GM19438 (cell line): ENCODE measurements at regions not wholly inside any gene's neighbourhood (a gene's known extent, or its start where the extent isn't known, plus 50 kb on each side); places are given as distances from the start of the nearest gene placed in this dataset.
"Not testable (repeated sequence)": the region's sequence is repeated elsewhere in the genome, so short reads cannot be mapped to it uniquely, and the experiment has no call there.

Source experiments
- ATAC-seq: cut with Tn5 transposase; IDR thresholded peaks from one replicate; pipeline ENCODE4 v1.9.1; 2021; ENCODE audit warnings: low read depth; ENCODE audit not compliant: unreplicated experiment

DNA sequence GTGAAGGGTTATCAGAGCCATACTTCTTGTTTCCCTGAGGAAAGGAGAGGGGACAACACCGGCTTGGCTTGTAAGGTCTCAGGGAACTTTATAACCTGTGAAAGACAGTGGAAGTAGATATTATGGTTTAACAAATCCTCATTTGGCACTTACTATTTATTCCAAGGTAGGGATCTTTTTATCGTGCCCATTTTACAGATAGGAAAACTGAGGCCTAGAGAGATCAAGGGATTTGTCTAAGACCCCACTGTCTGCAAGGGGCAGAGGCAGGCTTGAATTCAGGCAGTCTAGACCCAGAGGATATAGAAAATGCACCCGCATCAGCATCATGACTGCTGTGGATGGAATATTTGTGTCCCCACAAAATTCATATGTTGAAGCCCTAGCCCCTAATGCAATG is 118.4 kb upstream of the CST7 start:
- no peak for ATAC-seq

DNA sequence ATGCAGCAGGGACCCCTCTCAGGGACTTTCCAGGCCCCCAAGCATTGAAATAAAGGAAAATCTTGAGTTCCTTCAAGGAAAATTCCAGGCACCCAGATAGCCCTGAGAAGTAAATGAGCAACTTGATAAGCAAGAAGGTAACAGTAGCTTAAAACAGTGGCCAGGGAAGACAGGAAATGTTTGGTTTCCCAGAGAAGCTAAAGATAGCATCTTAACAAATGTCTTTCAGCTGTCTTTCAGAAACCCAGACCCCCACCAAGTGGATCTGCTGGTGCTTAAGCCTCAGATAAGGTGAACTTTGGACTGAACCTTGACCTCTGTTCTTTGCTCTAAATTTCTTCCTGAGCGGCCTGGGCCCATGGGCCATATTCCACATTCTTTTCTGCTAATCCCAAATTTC is 117.8 kb upstream of the CST7 start:
- ATAC-seq = no peak

GRCh38 chr20:24832518-24832917 is 116.6 kb upstream of the CST7 start:
- ATAC-seq = no peak

- ATAC-seq = no peak
Measured at GRCh38 chr20:24833592-24833991, 115.5 kb upstream of the CST7 start.

DNA sequence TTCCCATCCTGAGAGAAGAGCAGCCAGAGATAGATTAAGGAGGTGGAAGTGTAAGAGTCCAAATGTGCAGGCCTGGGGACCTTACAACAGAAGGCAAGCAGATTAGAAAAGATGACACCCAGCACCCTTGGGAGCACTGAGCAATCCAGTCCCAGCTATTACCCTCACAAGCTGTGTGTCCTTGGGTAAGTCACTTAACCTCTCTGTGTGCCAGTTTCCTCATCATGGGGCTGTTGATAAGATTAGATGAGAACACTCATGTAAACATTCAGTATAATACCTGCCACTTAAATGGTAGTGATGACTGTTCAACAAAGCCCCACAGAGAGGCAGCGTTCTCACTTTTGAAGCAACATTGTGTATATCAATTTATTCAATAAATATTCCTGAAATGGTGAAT is 114.8 kb upstream of the CST7 start:
- no peak for ATAC-seq

DNA sequence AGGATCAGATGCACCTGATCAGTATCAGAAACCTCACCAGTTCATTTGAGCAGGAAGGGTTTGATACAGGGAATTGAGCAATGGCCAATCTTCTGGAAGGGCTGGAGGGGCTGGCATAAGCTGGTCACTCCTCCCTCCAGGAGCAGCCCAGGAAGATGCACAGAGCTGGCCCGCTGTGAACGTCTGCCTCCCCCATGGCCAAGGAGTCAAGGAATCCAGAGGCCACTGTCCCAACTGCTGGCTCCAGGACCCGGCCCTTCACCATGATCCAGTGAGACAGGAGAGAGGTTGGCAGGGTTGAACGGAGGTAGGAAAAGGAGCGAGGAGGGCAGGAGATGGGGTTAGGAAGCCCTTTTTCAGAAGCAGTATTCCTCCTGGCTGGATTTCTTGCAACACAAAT is 113.9 kb upstream of the CST7 start:
- ATAC-seq = no peak

- no peak for ATAC-seq
Measured at GRCh38 chr20:24836041-24836533, 113.0 kb upstream of the CST7 start.

GRCh38 chr20:24836661-24837299 is 112.3 kb upstream of the CST7 start:
- no peak for ATAC-seq

- no peak for ATAC-seq
Measured at GRCh38 chr20:24837781-24838450, 111.2 kb upstream of the CST7 start.

DNA sequence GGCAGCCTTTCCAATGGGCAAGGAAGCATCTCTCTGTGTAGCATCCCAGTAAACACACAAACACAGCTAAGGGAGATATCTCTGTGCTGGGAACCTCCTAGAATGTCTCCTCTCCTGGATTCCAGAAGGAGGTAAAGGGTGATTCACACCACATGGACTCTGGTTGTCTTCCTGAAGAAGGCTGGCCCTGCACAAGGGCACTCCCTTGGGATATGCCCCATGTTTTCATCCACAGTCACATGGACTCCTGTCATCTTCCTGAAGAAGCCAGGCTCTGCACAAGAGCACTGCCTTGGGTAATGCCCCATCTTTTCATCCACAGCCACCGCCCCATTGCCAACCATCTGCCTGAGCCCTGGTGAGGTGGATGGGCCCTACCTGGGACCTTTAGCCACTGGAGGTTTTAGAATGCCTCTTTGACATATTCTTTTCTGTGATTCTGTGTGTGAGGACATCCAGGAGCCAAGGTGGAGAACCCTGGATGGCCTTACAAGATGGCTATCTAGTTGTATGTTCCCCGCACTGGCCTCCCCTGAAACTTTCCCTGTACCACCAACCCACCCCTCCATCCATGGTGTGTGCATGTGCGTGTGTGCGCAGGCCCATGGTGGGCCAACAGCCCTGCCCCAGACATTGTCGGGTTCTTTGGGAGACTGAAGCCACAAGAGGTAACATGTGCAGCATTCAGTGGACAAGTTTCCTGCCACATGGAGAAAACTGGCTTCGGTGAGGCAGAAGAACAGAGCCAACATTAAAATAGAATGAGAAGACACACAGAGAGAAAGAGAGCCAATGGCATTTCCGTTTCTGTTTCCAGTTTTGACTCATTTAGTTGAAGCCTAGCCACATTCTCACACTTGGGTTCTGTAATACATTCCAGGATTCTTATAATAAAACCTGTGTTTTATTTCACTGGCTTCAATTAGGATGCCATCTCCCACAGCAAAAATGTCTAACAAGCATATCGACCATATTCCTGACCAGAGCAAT is 110.2 kb upstream of the CST7 start:
- ATAC-seq = no peak

- ATAC-seq = peak; percentile 41
Measured at GRCh38 chr20:24840121-24840713, 108.9 kb upstream of the CST7 start.

DNA sequence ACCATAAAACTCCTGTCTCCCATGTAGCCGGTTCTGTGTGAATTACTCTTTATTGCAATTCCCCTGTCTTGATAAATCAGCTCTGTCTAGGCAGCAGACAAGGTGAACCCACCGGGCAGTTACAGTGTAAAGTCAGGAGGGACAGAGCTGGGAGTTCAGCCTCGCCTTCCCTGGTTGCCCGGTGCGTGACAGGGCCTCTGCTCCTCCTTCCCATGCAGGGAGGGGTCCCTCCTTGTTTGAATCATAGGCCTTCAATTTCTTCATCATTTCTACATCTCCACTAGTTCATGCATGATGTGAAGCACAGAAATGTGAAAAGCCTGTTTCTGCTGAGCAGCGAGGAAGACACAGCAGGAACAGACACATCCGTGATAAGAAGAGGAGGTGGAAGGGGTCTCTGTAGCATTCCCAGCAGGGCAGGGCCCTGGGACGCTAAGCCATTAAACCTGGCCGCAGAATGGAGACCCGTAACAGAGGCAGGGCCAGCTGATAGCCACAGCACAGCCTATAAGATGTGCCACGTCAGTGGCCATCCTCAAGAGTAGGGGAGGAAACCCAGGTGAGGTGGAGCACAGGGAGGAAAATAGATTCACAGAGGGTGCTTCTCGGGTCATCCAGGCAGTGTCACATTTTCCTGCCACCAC is 106.7 kb upstream of the CST7 start:
- ATAC-seq = no peak

DNA sequence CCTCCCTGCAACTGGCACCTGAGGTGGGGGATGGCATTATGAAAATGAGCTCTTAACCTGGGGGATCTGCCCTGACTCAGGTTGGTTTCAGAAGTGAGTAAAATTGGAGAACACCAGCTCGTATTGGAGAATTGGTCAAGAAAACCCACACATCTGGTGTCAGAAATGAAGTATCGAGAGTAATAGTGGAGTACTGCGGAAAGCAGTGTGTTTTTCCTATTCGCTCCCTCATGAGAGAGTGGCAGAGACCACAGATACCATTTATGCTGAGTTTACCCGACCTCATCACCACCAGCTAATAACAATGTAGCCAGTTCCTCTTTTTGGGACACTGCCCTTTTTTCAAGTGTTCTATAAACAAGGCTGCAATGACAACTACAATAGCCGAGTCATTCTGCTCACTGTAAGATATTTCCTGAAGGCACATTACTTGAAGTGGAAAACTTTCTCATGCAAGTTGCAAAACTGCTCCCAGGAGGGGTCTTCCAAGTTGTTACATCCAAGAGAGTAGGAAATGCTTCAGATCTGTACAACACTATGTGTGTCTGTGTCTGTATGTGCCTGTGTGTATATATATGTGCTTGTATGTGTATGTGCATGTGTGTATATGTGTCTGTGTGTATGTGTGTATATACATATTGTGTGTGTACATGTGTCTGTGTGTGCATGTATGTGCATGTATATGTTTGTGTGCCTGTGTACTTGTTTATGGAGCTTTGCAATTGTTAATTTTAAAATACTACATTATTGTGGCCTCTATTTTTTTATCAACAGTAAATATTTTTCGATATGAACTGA is 106.0 kb upstream of the CST7 start:
- peak; percentile 80 for ATAC-seq

DNA sequence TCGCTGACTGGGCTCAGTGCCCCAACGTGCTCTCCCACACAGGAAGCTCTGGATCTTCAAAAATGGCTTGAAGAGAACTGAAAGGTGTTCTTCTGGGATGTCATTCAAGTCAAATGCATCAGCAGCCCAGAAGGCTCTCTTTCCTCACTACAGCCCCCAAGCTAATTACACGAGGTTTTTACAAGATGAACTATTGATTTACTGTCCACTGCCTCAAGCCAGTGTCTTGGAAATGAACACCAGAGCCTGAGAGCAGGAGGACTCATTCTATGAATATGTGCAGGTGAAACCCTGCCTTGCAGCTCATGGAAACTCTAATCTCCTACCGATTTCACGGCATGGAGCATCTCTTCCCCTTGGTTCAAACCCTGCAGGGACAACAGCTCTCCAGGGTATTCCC is 98.9 kb upstream of the CST7 start:
- no peak for ATAC-seq

DNA sequence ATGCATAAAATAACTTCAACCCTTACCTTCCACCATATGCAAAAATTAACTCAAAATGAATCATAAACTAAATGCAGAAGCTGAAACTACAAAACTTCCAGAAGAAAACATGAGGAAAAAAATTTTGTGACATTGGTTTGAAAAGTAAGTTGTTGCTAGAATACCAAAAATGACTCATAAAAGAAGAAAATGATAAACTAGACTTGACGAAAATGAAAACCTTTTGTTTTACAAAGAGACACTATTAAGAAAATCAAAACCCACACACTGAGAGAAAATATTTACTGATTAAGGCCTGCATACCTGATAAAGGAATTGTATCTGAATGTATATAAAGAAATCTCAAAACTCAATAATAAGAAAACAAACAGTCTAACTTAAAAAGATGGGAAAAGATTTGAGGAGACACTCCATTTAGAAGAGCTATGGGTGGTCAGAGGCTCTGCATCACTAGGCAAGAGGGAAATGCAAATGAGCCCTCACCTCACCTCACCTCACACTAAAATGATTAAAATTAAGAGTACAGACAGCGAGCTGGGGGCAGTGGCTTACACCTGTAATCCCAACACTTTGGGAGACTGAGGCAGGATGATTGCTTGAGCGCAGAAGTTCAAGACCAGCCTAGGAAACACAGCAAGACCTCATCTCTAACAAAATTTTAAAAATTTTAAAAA is 97.6 kb upstream of the CST7 start:
- no peak for ATAC-seq

GRCh38 chr20:24853916-24854315 is 95.2 kb upstream of the CST7 start:
- no peak for ATAC-seq

DNA sequence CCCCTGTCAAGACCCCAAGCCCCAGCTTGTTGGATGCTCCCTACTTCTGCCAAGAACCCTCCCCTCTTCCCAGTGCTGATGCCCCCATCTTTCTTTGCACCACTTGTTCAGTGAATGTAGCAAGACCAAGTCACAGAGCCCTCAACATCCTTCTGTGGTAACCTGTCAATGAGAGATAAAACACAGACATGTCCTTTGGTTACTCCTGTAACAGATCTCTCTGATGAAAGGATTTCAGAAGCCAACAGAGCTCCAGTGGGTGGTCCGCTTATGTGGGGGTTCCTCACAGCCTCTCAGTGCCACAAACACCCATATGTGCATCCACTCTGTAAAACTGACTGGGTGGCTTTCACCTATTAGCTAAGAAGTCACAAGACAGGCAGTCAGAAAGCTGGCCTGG is 93.2 kb upstream of the CST7 start:
- ATAC-seq = no peak

DNA sequence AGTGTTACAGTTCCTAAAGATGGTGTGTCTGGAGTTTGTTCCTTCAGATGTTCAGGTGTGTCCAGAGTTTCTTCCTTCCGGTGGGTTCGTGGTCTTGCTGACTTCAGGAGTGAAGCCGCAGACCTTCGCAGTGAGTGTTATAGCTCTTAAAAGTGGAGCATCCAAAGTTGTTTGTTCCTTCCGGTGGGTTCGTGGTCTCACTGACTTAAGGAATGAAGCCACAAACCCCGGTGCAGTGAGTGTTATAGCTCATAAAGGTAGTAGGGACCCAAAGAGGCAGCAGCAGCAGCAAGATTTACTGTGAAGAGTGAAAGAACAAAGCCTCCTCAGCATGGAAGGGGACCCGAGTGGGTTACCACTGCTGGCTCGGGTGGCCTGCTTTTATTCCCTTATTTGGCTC is 90.6 kb upstream of the CST7 start:
- not testable (repeated sequence) for ATAC-seq

GRCh38 chr20:24859539-24859938 is 89.5 kb upstream of the CST7 start:
- ATAC-seq = no peak
